CD14-positive monocyte (primary cell): ENCODE measurements at regions not wholly inside any gene's neighbourhood (a gene's known extent, or its start where the extent isn't known, plus 50 kb on each side); places are given as distances from the start of the nearest gene placed in this dataset.

Experiments used
- DNase-seq, 3 donors: peaks; one replicate each; pipeline ENCODE4 v3.0.0-alpha.2; 2011 to 2022
- H2AFZ ChIP-seq: 2 replicates; pipeline ENCODE4 v1.6.0; 2012; ENCODE audit warnings: mild to moderate bottlenecking, low read depth, low read length, inconsistent platforms; ENCODE audit not compliant: insufficient read depth, poor library complexity, severe bottlenecking
- H3K27ac ChIP-seq, 2 donors: 1 replicate in 1 of 2; 2 replicates in 1 of 2; pipeline ENCODE4 v1.5.1; 2012 to 2013; ENCODE audit warnings: low read length in 2 of 2, control low read depth in 1 of 2, inconsistent platforms in 1 of 2, low read depth in 1 of 2, mild to moderate bottlenecking in 1 of 2
- H3K27me3 ChIP-seq, 2 donors: one replicate each; pipeline versions ENCODE4 v1.6.0 to v1.6.1; 2011 to 2013; ENCODE audit warnings: low read length in 2 of 2; ENCODE audit not compliant: control insufficient read depth in 2 of 2, insufficient read depth in 2 of 2
- H3K36me3 ChIP-seq, 2 donors: replicated peaks in 1 of 2; 1 replicate in 1 of 2; 2 replicates in 1 of 2; pipeline versions ENCODE4 v1.5.1 to v1.6.1; 2012 to 2013; ENCODE audit warnings: low read length in 2 of 2, control low read depth in 1 of 2, inconsistent platforms in 1 of 2, mild to moderate bottlenecking in 1 of 2; ENCODE audit not compliant: insufficient read depth in 2 of 2, control insufficient read depth in 1 of 2
- H3K4me1 ChIP-seq, 2 donors: 1 replicate in 1 of 2; 2 replicates in 1 of 2; pipeline versions ENCODE4 v1.5.1 to v1.6.1; 2012 to 2013; ENCODE audit warnings: low read length in 2 of 2, control low read depth in 1 of 2, inconsistent platforms in 1 of 2, mild to moderate bottlenecking in 1 of 2, moderate library complexity in 1 of 2; ENCODE audit not compliant: insufficient read depth in 2 of 2, control insufficient read depth in 1 of 2
- H3K4me2 ChIP-seq: replicated peaks from 2 replicates; pipeline ENCODE3; 2012; ENCODE audit warnings: low read length, moderate library complexity, mild to moderate bottlenecking; ENCODE audit not compliant: poor library complexity, severe bottlenecking; ENCODE audit errors: extremely low read depth
- H3K4me3 ChIP-seq, 3 experiments: fragments of 200-600 bp in 1 of 3; sonication (generic) in 1 of 3; replicated peaks in 1 of 3; 1 replicate in 2 of 3; 2 replicates in 1 of 3; pipeline ENCODE4 v1.5.1; 2011 to 2013; ENCODE audit warnings: low read length in 3 of 3, mild to moderate bottlenecking in 3 of 3, control low read depth in 2 of 3, low read depth in 2 of 3, inconsistent platforms in 1 of 3, moderate library complexity in 1 of 3
- H3K79me2 ChIP-seq: 2 replicates; pipeline ENCODE4 v1.6.0; 2012; ENCODE audit warnings: mild to moderate bottlenecking, control low read depth, inconsistent platforms, low read length, moderate library complexity; ENCODE audit not compliant: insufficient read depth
- H3K9ac ChIP-seq: 2 replicates; pipeline ENCODE4 v1.6.0; 2017; ENCODE audit warnings: low read length, mild to moderate bottlenecking; ENCODE audit not compliant: insufficient read depth, poor library complexity, severe bottlenecking
- H3K9me3 ChIP-seq, 2 donors: replicated peaks in 1 of 2; 1 replicate in 1 of 2; 2 replicates in 1 of 2; pipeline versions ENCODE4 v1.5.1 to v1.6.1; 2012 to 2013; ENCODE audit warnings: low read length in 2 of 2, control low read depth in 1 of 2; ENCODE audit not compliant: control insufficient read depth in 1 of 2, insufficient read depth in 1 of 2
- H4K20me1 ChIP-seq: 2 replicates; pipeline ENCODE4 v1.6.0; 2012; ENCODE audit warnings: mild to moderate bottlenecking, low read length, control low read depth, moderate library complexity; ENCODE audit not compliant: insufficient read depth
- H3K27ac Mint-ChIP-seq, 7 donors: one replicate each; pipeline ENCODE4 v1.8.0; 2020; ENCODE audit warnings: mild to moderate bottlenecking in 7 of 7, mixed read lengths in 7 of 7, moderate library complexity in 6 of 7, inconsistent platforms in 2 of 7
- H3K27me3 Mint-ChIP-seq, 3 donors: one replicate each; pipeline ENCODE4 v1.8.0; 2021 to 2022; ENCODE audit warnings: low read depth in 3 of 3, mild to moderate bottlenecking in 3 of 3, mixed read lengths in 3 of 3, moderate library complexity in 3 of 3, inconsistent platforms in 1 of 3
- H3K36me3 Mint-ChIP-seq, 2 donors: one replicate each; pipeline ENCODE4 v1.8.0; 2020; ENCODE audit warnings: mixed read lengths in 2 of 2, inconsistent platforms in 1 of 2, mild to moderate bottlenecking in 1 of 2
- H3K4me1 Mint-ChIP-seq: one replicate; pipeline ENCODE4 v1.8.0; 2020; ENCODE audit warnings: mild to moderate bottlenecking, mixed read lengths
- H3K4me3 Mint-ChIP-seq, 2 donors: one replicate each; pipeline ENCODE4 v1.8.0; 2020; ENCODE audit warnings: mild to moderate bottlenecking in 2 of 2, mixed read lengths in 2 of 2, moderate library complexity in 1 of 2
- H3K9me3 Mint-ChIP-seq, 7 donors: one replicate each; pipeline ENCODE4 v1.8.0; 2020 to 2022; ENCODE audit warnings: mixed read lengths in 7 of 7, mild to moderate bottlenecking in 6 of 7, moderate library complexity in 6 of 7, inconsistent platforms in 2 of 7
- CTCF ChIP-seq: fragments of 200-600 bp; IDR thresholded peaks from one replicate; pipeline ENCODE4 v1.8.0; 2022; ENCODE audit warnings: antibody characterized with exemption, mild to moderate bottlenecking
- WGBS: methylation state at CpG from one replicate; pipeline ENCODE4 v1.1.5; 2013; ENCODE audit warnings: missing lambda C conversion rate; ENCODE audit not compliant: insufficient coverage; 5-methylcytosine and 5-hydroxymethylcytosine counted together
- intact Hi-C, 2 donors: fragments of 100-400 bp; cut with micrococcal nuclease; formaldehyde crosslinking; loops; one replicate each; pipeline versions ENCODE4 v1.15.0 to v1.15.1; 2023

- Histone ChIP-seq H4K20me1 (no peaks in the 10 kb centered on the region), H3K9ac (no peak overlapping the region), H3K79me2 (no peaks in the 10 kb centered on the region), H3K9me3 (no peaks in the 10 kb centered on the region), H2AFZ (no peak overlapping the region), H3K4me3 (no peak overlapping the region), H3K27ac (no peak overlapping the region), H3K4me1 (no peaks in the 10 kb centered on the region), H3K36me3 (no peaks in the 10 kb centered on the region), H3K27me3 (no peaks in the 10 kb centered on the region), H3K4me2 (no peak overlapping the region)
- no peak for DNase-seq
- intact Hi-C loops: no loop called here
- no peak for TF ChIP-seq CTCF
- H3K27ac Mint-ChIP-seq: no peak overlapping the region
- H3K27me3 Mint-ChIP-seq: peaks cover 0 to 7% (median 4%) of the 10 kb centered on the region in 3 donors
- H3K36me3 Mint-ChIP-seq: no peaks in the 10 kb centered on the region
- no peak overlapping the region for H3K4me3 Mint-ChIP-seq
- 100% methylated on average over 1 of the region's 4 CpGs for WGBS
- H3K4me1 Mint-ChIP-seq: no peaks in the 10 kb centered on the region
- H3K9me3 Mint-ChIP-seq: peaks cover 0 to 9% (median 2%) of the 10 kb centered on the region in 7 donors
Measured at GRCh38 chr6:4717124-4717523, 59.1 kb upstream of the CDYL start.

- WGBS: 60% methylated on average over 4 of the region's 8 CpGs
- TF ChIP-seq CTCF: no peak
- H3K4me2 ChIP-seq: no peak overlapping the region
- DNase-seq: no peak
- no peak overlapping the region for H3K4me3 ChIP-seq
- no peak overlapping the region for H3K27ac ChIP-seq
- Mint-ChIP-seq H3K36me3 (no peaks in the 10 kb centered on the region), H3K4me1 (peaks cover under 1% of the 10 kb centered on the region), H3K4me3 (no peak overlapping the region), H3K27ac (no peak overlapping the region), H3K9me3 (peaks cover 0 to 9% (median 2%) of the 10 kb centered on the region in 7 donors), H3K27me3 (peaks cover 1 to 7% (median 5%) of the 10 kb centered on the region in 3 donors)
- no peaks in the 10 kb centered on the region for H3K4me1 ChIP-seq
- no peaks in the 10 kb centered on the region for H3K27me3 ChIP-seq
- H4K20me1 ChIP-seq: no peaks in the 10 kb centered on the region
- no peaks in the 10 kb centered on the region for H3K79me2 ChIP-seq
- no peak overlapping the region for H3K9ac ChIP-seq
- intact Hi-C loops: no loop called here
- H2AFZ ChIP-seq: no peak overlapping the region
- no peaks in the 10 kb centered on the region for H3K9me3 ChIP-seq
- H3K36me3 ChIP-seq: no peaks in the 10 kb centered on the region
Measured at GRCh38 chr6:4714961-4715501, 61.2 kb upstream of the CDYL start.
